Naive thymus-derived CD4-positive, alpha-beta T cell (primary cell): ENCODE measurements at regions not wholly inside any gene's neighbourhood (a gene's known extent, or its start where the extent isn't known, plus 50 kb on each side); places are given as distances from the start of the nearest gene placed in this dataset.

Experiments used
- ATAC-seq: fragments of 150-1000 bp; cut with Tn5 transposase; 2 replicates; pipeline ENCODE4 v1.10.0; 2021; ENCODE audit warnings: mild to moderate bottlenecking, moderate library complexity
- CTCF ChIA-PET: fragments of 350-600 bp; sonication (Branson Sonifier 250); formaldehyde crosslinking; loops from one replicate; lab custom pipeline; 2021; ENCODE audit warnings: antibody characterized with exemption; lab: Charles Lee
- POLR2A ChIA-PET: fragments of 350-600 bp; sonication (Branson Sonifier 250); formaldehyde crosslinking; loops from one replicate; lab custom pipeline; 2021; ENCODE audit warnings: antibody characterized with exemption, inconsistent platforms; lab: Charles Lee
- DNase-seq, 9 donors: peaks; one replicate each; pipeline versions ENCODE4 v3.0.0 to v3.0.0-alpha.2; 2020 to 2022; ENCODE audit warnings: mixed read lengths in 1 of 9
- H3K27ac ChIP-seq: one replicate; pipeline ENCODE4 v1.7.0; 2013; ENCODE audit warnings: mild to moderate bottlenecking, low read depth, low read length, moderate library complexity
- H3K27me3 ChIP-seq, 2 donors: one replicate each; pipeline ENCODE4 v1.7.0; 2013; ENCODE audit warnings: low read length in 2 of 2, mild to moderate bottlenecking in 2 of 2, moderate library complexity in 2 of 2; ENCODE audit not compliant: control insufficient read depth in 2 of 2, insufficient read depth in 2 of 2
- H3K36me3 ChIP-seq, 3 experiments: 1 replicate in 2 of 3; 2 replicates in 1 of 3; pipeline ENCODE4 v1.7.0; 2013; ENCODE audit warnings: low read length in 3 of 3, mild to moderate bottlenecking in 3 of 3, moderate library complexity in 1 of 3; ENCODE audit not compliant: insufficient read depth in 3 of 3, control insufficient read depth in 2 of 3
- H3K4me1 ChIP-seq, 2 donors: one replicate each; pipeline ENCODE4 v1.7.0; 2013; ENCODE audit warnings: low read length in 2 of 2, mild to moderate bottlenecking in 2 of 2, moderate library complexity in 1 of 2; ENCODE audit not compliant: control insufficient read depth in 2 of 2, insufficient read depth in 2 of 2
- H3K4me3 ChIP-seq: 2 replicates; pipeline ENCODE4 v1.7.0; 2013; ENCODE audit warnings: mild to moderate bottlenecking, low read length
- H3K9me3 ChIP-seq, 3 experiments: 1 replicate in 2 of 3; 2 replicates in 1 of 3; pipeline ENCODE4 v1.7.0; 2013; ENCODE audit warnings: low read length in 3 of 3; ENCODE audit not compliant: control insufficient read depth in 2 of 3
- H3K27ac Mint-ChIP-seq, 9 donors: one replicate each; pipeline ENCODE4 v1.8.0; 2020 to 2022; ENCODE audit warnings: mixed read lengths in 9 of 9, mild to moderate bottlenecking in 8 of 9, moderate library complexity in 5 of 9, inconsistent platforms in 2 of 9
- H3K27me3 Mint-ChIP-seq, 5 donors: one replicate each; pipeline ENCODE4 v1.8.0; 2021 to 2022; ENCODE audit warnings: mixed read lengths in 5 of 5, mild to moderate bottlenecking in 1 of 5
- H3K36me3 Mint-ChIP-seq, 5 donors: one replicate each; pipeline ENCODE4 v1.8.0; 2020 to 2022; ENCODE audit warnings: mixed read lengths in 5 of 5, mild to moderate bottlenecking in 3 of 5, inconsistent platforms in 1 of 5
- H3K4me1 Mint-ChIP-seq, 7 donors: one replicate each; pipeline ENCODE4 v1.8.0; 2020 to 2022; ENCODE audit warnings: mixed read lengths in 7 of 7, mild to moderate bottlenecking in 3 of 7, inconsistent platforms in 1 of 7
- H3K4me3 Mint-ChIP-seq, 10 donors: one replicate each; pipeline ENCODE4 v1.8.0; 2020 to 2022; ENCODE audit warnings: mild to moderate bottlenecking in 10 of 10, mixed read lengths in 10 of 10, moderate library complexity in 6 of 10, inconsistent platforms in 2 of 10
- H3K9me3 Mint-ChIP-seq, 11 donors: one replicate each; pipeline ENCODE4 v1.8.0; 2020 to 2022; ENCODE audit warnings: mixed read lengths in 11 of 11, mild to moderate bottlenecking in 4 of 11, inconsistent platforms in 1 of 11, moderate library complexity in 1 of 11
- intact Hi-C, 2 donors: fragments of 100-400 bp; cut with micrococcal nuclease; formaldehyde crosslinking; loops; one replicate each; pipeline ENCODE4 v1.15.1; 2023

DNA sequence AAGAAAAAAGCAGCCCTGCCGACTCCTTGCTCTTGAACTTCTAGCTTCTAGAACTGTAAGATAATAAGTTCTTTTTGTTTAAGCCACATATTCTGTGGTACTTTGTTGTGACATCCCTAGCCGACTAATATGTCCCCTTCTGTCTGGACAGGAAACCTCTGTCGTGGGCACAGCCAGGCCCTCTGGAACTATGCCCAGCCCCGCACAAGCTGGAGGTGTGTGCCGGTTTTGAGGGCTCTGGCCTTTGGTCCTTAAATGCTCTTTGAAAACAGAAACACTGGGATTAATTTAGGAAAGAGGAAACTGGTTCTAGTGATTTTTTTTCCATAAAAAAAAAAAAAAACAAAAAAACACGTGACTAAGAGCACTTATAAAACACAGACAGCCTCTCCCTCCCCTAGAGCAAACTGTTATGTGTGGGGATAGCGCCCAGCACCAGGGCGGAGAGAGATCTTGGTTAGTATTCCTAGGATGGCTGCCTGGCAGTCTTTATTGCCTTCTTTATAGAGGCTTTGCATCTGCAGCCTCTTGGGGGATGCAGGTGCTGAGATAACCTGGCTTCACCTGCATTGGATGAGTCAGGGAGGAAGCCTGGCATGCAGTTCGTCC is 244.3 kb downstream of the NFATC2 start:
- Histone ChIP-seq H3K4me1 (no peaks in the 10 kb centered on the region), H3K27ac (no peak overlapping the region), H3K4me3 (no peak overlapping the region), H3K9me3 (no peaks in the 10 kb centered on the region), H3K36me3 (no peaks in the 10 kb centered on the region), H3K27me3 (no peaks in the 10 kb centered on the region)
- H3K36me3 Mint-ChIP-seq: no peaks in the 10 kb centered on the region
- DNase-seq: no peak
- no peak overlapping the region for H3K27ac Mint-ChIP-seq
- no peak for ATAC-seq
- no peak overlapping the region for H3K4me3 Mint-ChIP-seq
- H3K9me3 Mint-ChIP-seq: no peaks in the 10 kb centered on the region
- ChIA-PET CTCF (interaction anchor here (0.7 kb wide), 1 partner anchor 400 kb away, joined by 3 read pairs; no protein-coding TSS in a partner anchor), POLR2A (no interaction called here)
- no peaks in the 10 kb centered on the region for H3K4me1 Mint-ChIP-seq
- intact Hi-C loops: no loop called here
- H3K27me3 Mint-ChIP-seq: peaks cover 2 to 25% (median 10%) of the 10 kb centered on the region in 5 donors

DNA sequence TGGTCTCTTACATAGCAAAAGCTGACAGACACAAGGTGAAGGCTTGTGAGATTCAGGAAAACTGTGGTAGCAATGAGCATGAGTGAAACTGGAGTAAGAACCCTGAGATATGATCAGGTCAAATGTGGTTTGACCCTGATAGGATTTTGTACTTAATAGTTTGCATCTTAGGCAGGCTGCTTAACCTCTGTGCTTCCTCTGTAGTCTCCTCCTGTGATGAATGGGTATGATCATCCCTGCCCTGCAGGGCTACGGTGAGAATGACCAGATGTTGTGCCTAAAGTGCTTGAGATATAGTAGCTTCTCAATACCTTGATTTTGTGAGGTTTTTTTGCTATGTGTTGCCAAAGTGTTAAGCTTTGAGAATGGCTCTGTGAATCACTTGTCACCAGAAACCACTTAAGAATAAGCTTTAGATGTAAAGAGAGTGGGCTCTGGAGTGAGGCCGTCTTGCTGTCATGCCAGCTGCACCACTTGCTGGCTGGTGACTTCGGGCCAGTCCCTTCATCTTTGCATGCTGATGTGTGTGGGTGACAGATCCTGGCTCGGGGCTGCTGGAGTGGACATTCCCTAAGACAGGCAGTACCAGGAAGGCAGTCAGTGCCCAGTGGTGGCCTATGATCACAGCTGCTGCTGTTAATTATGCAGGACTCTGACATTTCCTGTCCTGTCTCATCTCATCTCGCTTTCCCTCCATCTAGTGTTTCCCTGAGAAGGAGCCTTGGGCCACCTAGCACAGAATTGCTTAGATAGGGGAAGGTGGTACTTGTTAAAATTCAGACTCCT is 254.7 kb downstream of the NFATC2 start:
- no peaks in the 10 kb centered on the region for H3K9me3 ChIP-seq
- ChIA-PET CTCF (no interaction called here), POLR2A (no interaction called here)
- H3K4me1 ChIP-seq: no peaks in the 10 kb centered on the region
- Mint-ChIP-seq H3K4me1 (no peaks in the 10 kb centered on the region), H3K9me3 (peaks cover 0 to 2% (median 0%) of the 10 kb centered on the region in 11 donors), H3K27me3 (peaks cover 0 to 10% (median 6%) of the 10 kb centered on the region in 5 donors), H3K36me3 (no peaks in the 10 kb centered on the region), H3K27ac (no peak overlapping the region), H3K4me3 (no peak overlapping the region)
- no peak overlapping the region for H3K4me3 ChIP-seq
- no peaks in the 10 kb centered on the region for H3K36me3 ChIP-seq
- DNase-seq (no peak), ATAC-seq (no peak)
- no peaks in the 10 kb centered on the region for H3K27me3 ChIP-seq
- intact Hi-C loops: no loop called here
- no peak overlapping the region for H3K27ac ChIP-seq

- no peaks in the 10 kb centered on the region for H3K27me3 ChIP-seq
- DNase-seq: no peak
- ATAC-seq: no peak
- CTCF ChIA-PET: no interaction called here
- Mint-ChIP-seq H3K27ac (no peak overlapping the region), H3K36me3 (no peaks in the 10 kb centered on the region), H3K9me3 (peaks cover 0 to 2% (median 0%) of the 10 kb centered on the region in 11 donors), H3K27me3 (peaks cover 0 to 5% (median 3%) of the 10 kb centered on the region in 5 donors), H3K4me1 (no peaks in the 10 kb centered on the region), H3K4me3 (no peak overlapping the region)
- intact Hi-C loops: no loop called here
- no peaks in the 10 kb centered on the region for H3K9me3 ChIP-seq
- H3K36me3 ChIP-seq: no peaks in the 10 kb centered on the region
- no peak overlapping the region for H3K27ac ChIP-seq
- POLR2A ChIA-PET: no interaction called here
- H3K4me3 ChIP-seq: no peak overlapping the region
- no peaks in the 10 kb centered on the region for H3K4me1 ChIP-seq
Observed at GRCh38 chr20:51286758-51287157, 255.8 kb downstream of the NFATC2 start.

GRCh38 chr20:51285684-51286083 is 256.8 kb downstream of the NFATC2 start:
- Histone ChIP-seq H3K9me3 (no peaks in the 10 kb centered on the region), H3K4me3 (no peak overlapping the region), H3K36me3 (no peaks in the 10 kb centered on the region), H3K27ac (no peak overlapping the region), H3K27me3 (no peaks in the 10 kb centered on the region), H3K4me1 (no peaks in the 10 kb centered on the region)
- H3K4me3 Mint-ChIP-seq: no peak overlapping the region
- no peaks in the 10 kb centered on the region for H3K4me1 Mint-ChIP-seq
- H3K27me3 Mint-ChIP-seq: peaks cover 0 to 7% (median 3%) of the 10 kb centered on the region in 5 donors
- DNase-seq: no peak
- CTCF ChIA-PET: no interaction called here
- POLR2A ChIA-PET: no interaction called here
- ATAC-seq: no peak
- H3K36me3 Mint-ChIP-seq: no peaks in the 10 kb centered on the region
- H3K9me3 Mint-ChIP-seq: peaks cover 0 to 2% (median 0%) of the 10 kb centered on the region in 11 donors
- H3K27ac Mint-ChIP-seq: no peak overlapping the region
- intact Hi-C loops: no loop called here

DNA sequence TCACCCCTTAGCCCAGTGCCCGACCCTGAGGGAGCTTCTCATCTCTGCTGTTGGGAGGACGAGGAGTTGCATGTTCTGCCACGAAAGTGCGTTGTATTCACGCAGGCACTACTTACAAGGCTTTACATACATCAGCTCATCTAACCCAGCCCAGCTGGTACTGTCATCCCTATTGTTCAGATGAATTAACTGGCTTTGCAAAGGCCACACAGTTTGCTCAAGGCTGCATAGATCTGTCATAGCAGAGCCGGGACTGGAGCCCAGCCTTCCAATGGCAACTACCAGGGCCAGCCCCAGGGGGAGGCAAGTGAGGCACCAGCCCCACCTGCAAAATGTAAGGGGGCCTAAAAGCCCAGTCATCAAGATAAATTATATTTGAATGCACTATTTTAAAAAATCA is 257.6 kb downstream of the NFATC2 start:
- intact Hi-C loops: no loop called here
- H3K27me3 Mint-ChIP-seq: peaks cover 0 to 7% (median 1%) of the 10 kb centered on the region in 5 donors
- H3K27ac ChIP-seq: no peak overlapping the region

GRCh38 chr20:51284176-51284575 is 258.3 kb downstream of the NFATC2 start:
- no peaks in the 10 kb centered on the region for H3K4me1 ChIP-seq
- CTCF ChIA-PET: no interaction called here
- ATAC-seq: no peak
- DNase-seq: no peak
- intact Hi-C loops: no loop called here
- H3K27me3 ChIP-seq: no peaks in the 10 kb centered on the region
- peaks cover 4 to 14% (median 7%) of the 10 kb centered on the region in 5 donors for H3K27me3 Mint-ChIP-seq
- H3K27ac ChIP-seq: no peak overlapping the region
- no peak overlapping the region for H3K27ac Mint-ChIP-seq
- H3K9me3 ChIP-seq: no peaks in the 10 kb centered on the region
- no peaks in the 10 kb centered on the region for H3K36me3 ChIP-seq
- H3K36me3 Mint-ChIP-seq: no peaks in the 10 kb centered on the region
- no peaks in the 10 kb centered on the region for H3K4me1 Mint-ChIP-seq
- H3K4me3 ChIP-seq: no peak overlapping the region
- no peak overlapping the region for H3K4me3 Mint-ChIP-seq
- H3K9me3 Mint-ChIP-seq: peaks cover 0 to 6% (median 0%) of the 10 kb centered on the region in 11 donors
- POLR2A ChIA-PET: no interaction called here

More for the DNA sequence above, 257.6 kb downstream of the NFATC2 start:
- H3K9me3 ChIP-seq: no peaks in the 10 kb centered on the region
- no peak overlapping the region for H3K27ac Mint-ChIP-seq
- no peak overlapping the region for H3K4me3 Mint-ChIP-seq
- peaks cover 0 to 2% (median 0%) of the 10 kb centered on the region in 11 donors for H3K9me3 Mint-ChIP-seq
- ChIA-PET POLR2A (no interaction called here), CTCF (no interaction called here)
- DNase-seq (no peak), ATAC-seq (no peak)
- no peaks in the 10 kb centered on the region for H3K36me3 ChIP-seq
- H3K27me3 ChIP-seq: no peaks in the 10 kb centered on the region
- H3K36me3 Mint-ChIP-seq: no peaks in the 10 kb centered on the region
- H3K4me1 Mint-ChIP-seq: no peaks in the 10 kb centered on the region
- no peak overlapping the region for H3K4me3 ChIP-seq
- H3K4me1 ChIP-seq: no peaks in the 10 kb centered on the region
